Peyer's patch (tissue), 4 donors: ENCODE measurements at regions not wholly inside any gene's neighbourhood (a gene's known extent, or its start where the extent isn't known, plus 50 kb on each side); places are given as distances from the start of the nearest gene placed in this dataset.

Experiments used
- CTCF ChIP-seq, 6 experiments: fragments of 450-650 bp in 4 of 6; fragments of 200-600 bp in 2 of 6; sonication (generic) in 1 of 6; IDR thresholded peaks; one replicate each; pipeline ENCODE4 v1.5.1; 2017 to 2019; ENCODE audit warnings: antibody characterized with exemption in 6 of 6, mild to moderate bottlenecking in 3 of 6, moderate library complexity in 1 of 6
- POLR2A ChIP-seq, 2 donors: fragments of 450-650 bp; IDR thresholded peaks; one replicate each; pipeline ENCODE4 v1.5.1; 2017; ENCODE audit warnings: antibody characterized with exemption in 2 of 2, mild to moderate bottlenecking in 2 of 2, moderate library complexity in 2 of 2

GRCh38 chr2:79383681-79384080, 129.2 kb upstream of the CTNNA2 start:
- TF ChIP-seq CTCF (IDR thresholded peaks at IDR 0.05) (no peak), POLR2A (IDR thresholded peaks at IDR 0.05) (no peak)
